Neural crest cell (in vitro differentiated cells): ENCODE measurements at regions not wholly inside any gene's neighbourhood (a gene's known extent, or its start where the extent isn't known, plus 50 kb on each side); places are given as distances from the start of the nearest gene placed in this dataset.

Source experiments
- DNase-seq: peaks from one replicate; pipeline ENCODE4 v3.0.0; 2021; ENCODE audit warnings: low read depth, mixed read lengths, low spot score
- H3K27ac Mint-ChIP-seq: one replicate; pipeline ENCODE4 v1.8.0; 2021; ENCODE audit warnings: mild to moderate bottlenecking, mixed read lengths; ENCODE audit not compliant: unreplicated experiment
- H3K27me3 Mint-ChIP-seq: 2 replicates; pipeline ENCODE4 v1.8.0; 2021; ENCODE audit warnings: low read depth, mild to moderate bottlenecking, mixed read lengths
- H3K36me3 Mint-ChIP-seq: 2 replicates; pipeline ENCODE4 v1.8.0; 2021; ENCODE audit warnings: low read depth, mild to moderate bottlenecking, mixed read lengths
- H3K4me1 Mint-ChIP-seq: 2 replicates; pipeline ENCODE4 v1.8.0; 2021; ENCODE audit warnings: mixed read lengths
- H3K4me3 Mint-ChIP-seq: one replicate; pipeline ENCODE4 v1.8.0; 2021; ENCODE audit warnings: mild to moderate bottlenecking, mixed read lengths
- H3K9me3 Mint-ChIP-seq: 2 replicates; pipeline ENCODE4 v1.8.0; 2021; ENCODE audit warnings: mixed read lengths
- CTCF ChIP-seq: fragments of 200-600 bp; sonication (generic); conservative IDR thresholded peaks from 2 replicates; pipeline ENCODE4 v1.5.0; 2021; ENCODE audit warnings: antibody characterized with exemption, mild to moderate bottlenecking

GRCh38 chr3:103134023-103134724 lies 699.4 kb downstream of the ZPLD1 start:
- Mint-ChIP-seq H3K36me3 (no peaks in the 10 kb centered on the region), H3K27ac (no peak overlapping the region), H3K9me3 (peaks cover 2% of the 10 kb centered on the region), H3K4me3 (no peak overlapping the region), H3K4me1 (peaks cover 4% of the 10 kb centered on the region), H3K27me3 (no peaks in the 10 kb centered on the region)
- TF ChIP-seq CTCF: no peak
- no peak for DNase-seq

GRCh38 chr3:103136621-103137020 lies 701.8 kb downstream of the ZPLD1 start:
- Mint-ChIP-seq H3K4me1 (peaks cover 4% of the 10 kb centered on the region), H3K27ac (no peak overlapping the region), H3K4me3 (no peak overlapping the region), H3K9me3 (no peaks in the 10 kb centered on the region), H3K36me3 (no peaks in the 10 kb centered on the region), H3K27me3 (no peaks in the 10 kb centered on the region)
- no peak for TF ChIP-seq CTCF
- DNase-seq: no peak

- TF ChIP-seq CTCF: no peak
- DNase-seq: no peak
- H3K36me3 Mint-ChIP-seq: no peaks in the 10 kb centered on the region
- H3K27ac Mint-ChIP-seq: no peak overlapping the region
- peaks cover 4% of the 10 kb centered on the region for H3K4me1 Mint-ChIP-seq
- H3K9me3 Mint-ChIP-seq: no peaks in the 10 kb centered on the region
- H3K27me3 Mint-ChIP-seq: no peaks in the 10 kb centered on the region
- H3K4me3 Mint-ChIP-seq: no peak overlapping the region
Measured at GRCh38 chr3:103137830-103138229, 703.0 kb downstream of the ZPLD1 start.

- no peak for DNase-seq
- Mint-ChIP-seq H3K27ac (no peak overlapping the region), H3K36me3 (no peaks in the 10 kb centered on the region), H3K4me3 (no peak overlapping the region), H3K4me1 (no peaks in the 10 kb centered on the region), H3K27me3 (no peaks in the 10 kb centered on the region), H3K9me3 (no peaks in the 10 kb centered on the region)
- TF ChIP-seq CTCF: no peak
Measured at GRCh38 chr3:103158183-103158582, 723.4 kb downstream of the ZPLD1 start.

GRCh38 chr3:103166890-103167289 lies 732.1 kb downstream of the ZPLD1 start:
- H3K4me1 Mint-ChIP-seq: no peaks in the 10 kb centered on the region
- H3K27ac Mint-ChIP-seq: no peak overlapping the region
- H3K4me3 Mint-ChIP-seq: no peak overlapping the region
- H3K9me3 Mint-ChIP-seq: peaks cover 2% of the 10 kb centered on the region
- TF ChIP-seq CTCF: no peak
- H3K36me3 Mint-ChIP-seq: no peaks in the 10 kb centered on the region
- no peak for DNase-seq
- H3K27me3 Mint-ChIP-seq: no peaks in the 10 kb centered on the region
